GM19238 (cell line): ENCODE measurements at regions not wholly inside any gene's neighbourhood (a gene's known extent, or its start where the extent isn't known, plus 50 kb on each side); places are given as distances from the start of the nearest gene placed in this dataset.
"Not testable (repeated sequence)": the region's sequence is repeated elsewhere in the genome, so short reads cannot be mapped to it uniquely, and the experiment has no call there.

Experiments used
- DNase-seq: peaks from one replicate; pipeline ENCODE4 v3.0.0; 2011; ENCODE audit warnings: low spot score; ENCODE audit not compliant: insufficient read length

- no peak for DNase-seq
Measured at GRCh38 chr10:59037018-59037389, 139.4 kb upstream of the PHYHIPL start.

GRCh38 chr10:59037506-59037905, 138.9 kb upstream of the PHYHIPL start:
- DNase-seq = no peak

- not testable (repeated sequence) for DNase-seq
Measured at GRCh38 chr10:59043358-59043757, 133.1 kb upstream of the PHYHIPL start.

- no peak for DNase-seq
Measured at GRCh38 chr10:59047180-59047579, 129.3 kb upstream of the PHYHIPL start.

- no peak for DNase-seq
Measured at GRCh38 chr10:59047957-59048618, 128.4 kb upstream of the PHYHIPL start.

GRCh38 chr10:59053502-59053901, 122.9 kb upstream of the PHYHIPL start:
- DNase-seq = not testable (repeated sequence)

GRCh38 chr10:59055045-59055444, 121.4 kb upstream of the PHYHIPL start:
- no peak for DNase-seq

- DNase-seq = no peak
Measured at GRCh38 chr10:59057345-59057744, 119.1 kb upstream of the PHYHIPL start.

GRCh38 chr10:59060852-59061251, 115.6 kb upstream of the PHYHIPL start:
- DNase-seq = no peak

- DNase-seq = no peak
Measured at GRCh38 chr10:59063491-59063890, 113.0 kb upstream of the PHYHIPL start.

- no peak for DNase-seq
Measured at GRCh38 chr10:59064080-59064692, 112.3 kb upstream of the PHYHIPL start.

- DNase-seq = no peak
Measured at GRCh38 chr10:59064759-59065539, 111.5 kb upstream of the PHYHIPL start.

GRCh38 chr10:59068581-59069191, 107.8 kb upstream of the PHYHIPL start:
- DNase-seq = no peak

- no peak for DNase-seq
Measured at GRCh38 chr10:59072038-59072437, 104.4 kb upstream of the PHYHIPL start.

- DNase-seq = no peak
Measured at GRCh38 chr10:59073456-59074053, 102.9 kb upstream of the PHYHIPL start.

- no peak for DNase-seq
Measured at GRCh38 chr10:59075576-59075975, 100.9 kb upstream of the PHYHIPL start.

GRCh38 chr10:59077855-59078254, 98.6 kb upstream of the PHYHIPL start:
- DNase-seq = no peak

GRCh38 chr10:59078978-59079377, 97.5 kb upstream of the PHYHIPL start:
- DNase-seq = no peak

GRCh38 chr10:59079386-59080226, 96.8 kb upstream of the PHYHIPL start:
- no peak for DNase-seq

- DNase-seq = no peak
Measured at GRCh38 chr10:59082249-59082648, 94.2 kb upstream of the PHYHIPL start.

GRCh38 chr10:59085054-59085453, 91.4 kb upstream of the PHYHIPL start:
- no peak for DNase-seq
